MM.1S (cell line): ENCODE measurements at regions not wholly inside any gene's neighbourhood (a gene's known extent, or its start where the extent isn't known, plus 50 kb on each side); places are given as distances from the start of the nearest gene placed in this dataset.

Source experiments
- DNase-seq: peaks from one replicate; pipeline ENCODE4 v3.0.0-alpha.2; 2015
- H2AFZ ChIP-seq: fragments of 300-600 bp; sonication (generic); 2 replicates; pipeline ENCODE4 v1.6.0; 2016; ENCODE audit warnings: antibody characterized with exemption, low read length
- H3F3A ChIP-seq: fragments of 300-600 bp; sonication (generic); 2 replicates; pipeline ENCODE4 v1.6.1; 2016; ENCODE audit warnings: mild to moderate bottlenecking, antibody characterized with exemption, low read length, moderate library complexity, mixed read lengths; ENCODE audit not compliant: insufficient read depth
- H3K27ac ChIP-seq: fragments of 300-600 bp; sonication (generic); 2 replicates; pipeline ENCODE4 v1.5.1; 2016; ENCODE audit warnings: mild to moderate bottlenecking, low read length
- H3K27me3 ChIP-seq: fragments of 300-600 bp; sonication (generic); replicated peaks from 2 replicates; pipeline ENCODE4 v1.6.0; 2016; ENCODE audit warnings: low read length; ENCODE audit not compliant: insufficient read depth
- H3K36me3 ChIP-seq: fragments of 300-600 bp; sonication (generic); replicated peaks from 2 replicates; pipeline ENCODE4 v1.6.1; 2016; ENCODE audit warnings: mild to moderate bottlenecking, low read length, mixed read lengths; ENCODE audit not compliant: insufficient read depth
- H3K4me1 ChIP-seq: fragments of 300-600 bp; sonication (generic); 2 replicates; pipeline ENCODE4 v1.6.1; 2016; ENCODE audit warnings: low read length, mixed read lengths
- H3K4me2 ChIP-seq: fragments of 300-600 bp; sonication (generic); 2 replicates; pipeline ENCODE4 v1.6.0; 2016; ENCODE audit warnings: low read depth, low read length
- H3K4me3 ChIP-seq: fragments of 300-600 bp; sonication (generic); 2 replicates; pipeline ENCODE4 v1.5.1; 2016; ENCODE audit warnings: low read length, mixed read lengths
- H3K79me2 ChIP-seq: fragments of 300-600 bp; sonication (generic); 2 replicates; pipeline ENCODE4 v1.6.1; 2016; ENCODE audit warnings: mixed run types, low read length, mixed read lengths
- H3K9ac ChIP-seq: fragments of 300-600 bp; sonication (generic); 2 replicates; pipeline ENCODE4 v1.6.1; 2016; ENCODE audit warnings: low read length, mixed read lengths
- H3K9me2 ChIP-seq: fragments of 300-600 bp; sonication (generic); replicated peaks from 2 replicates; pipeline ENCODE4 v1.6.1; 2016; ENCODE audit warnings: mild to moderate bottlenecking, low read length, mixed read lengths; ENCODE audit not compliant: insufficient read depth
- H3K9me3 ChIP-seq: fragments of 300-600 bp; sonication (generic); replicated peaks from 2 replicates; pipeline ENCODE4 v1.6.1; 2016; ENCODE audit warnings: mild to moderate bottlenecking, low read length, mixed read lengths; ENCODE audit not compliant: insufficient read depth
- H4K20me1 ChIP-seq: fragments of 300-600 bp; sonication (generic); 2 replicates; pipeline ENCODE4 v1.6.1; 2016; ENCODE audit warnings: mild to moderate bottlenecking, low read length, moderate library complexity, mixed read lengths; ENCODE audit not compliant: insufficient read depth
- EZH2 ChIP-seq: fragments of 300-600 bp; sonication (generic); optimal IDR thresholded peaks from 2 replicates; pipeline ENCODE3; 2017; ENCODE audit warnings: low read depth, mild to moderate bottlenecking, antibody characterized with exemption, low read length, mixed read lengths
- EZH2phosphoT487 ChIP-seq: fragments of 300-600 bp; sonication (generic); IDR thresholded peaks from 2 replicates; pipeline ENCODE4 v1.6.1; 2018; ENCODE audit warnings: antibody characterized with exemption, low read length
- TF ChIP-seq, protein P1 (sequence below): fragments of 300-600 bp; sonication (generic); IDR thresholded peaks from 2 replicates; pipeline ENCODE4 v1.5.1; 2016; ENCODE audit warnings: antibody characterized with exemption, low read length, mixed read lengths

DNA sequence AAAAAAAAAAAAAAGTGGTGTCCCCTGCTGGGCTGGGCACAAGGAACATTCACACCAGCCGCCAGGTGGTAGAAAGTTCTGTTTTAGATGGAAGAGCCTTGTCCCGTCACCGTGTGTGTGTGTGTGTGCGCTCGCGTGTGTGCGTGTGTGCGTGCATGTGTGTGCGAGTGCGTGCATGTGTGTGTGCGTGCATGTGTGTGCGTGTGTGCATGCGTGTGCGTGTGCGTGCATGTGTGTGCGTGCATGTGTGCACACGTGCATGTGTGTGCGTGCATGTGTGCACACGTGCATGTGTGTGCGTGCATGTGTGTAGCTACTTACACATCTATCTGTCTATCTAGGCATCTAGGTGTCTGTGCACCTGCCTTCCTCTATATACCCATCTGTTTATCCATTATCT lies 491.7 kb downstream of the NPHP4 start:
- H3K79me2 ChIP-seq, result no peaks in the 10 kb centered on the region
- H3K4me2 ChIP-seq, result no peak overlapping the region
- TF ChIP-seq EZH2 (no peak), EZH2phosphoT487 (no peak)
- TF ChIP-seq, protein P1, sequence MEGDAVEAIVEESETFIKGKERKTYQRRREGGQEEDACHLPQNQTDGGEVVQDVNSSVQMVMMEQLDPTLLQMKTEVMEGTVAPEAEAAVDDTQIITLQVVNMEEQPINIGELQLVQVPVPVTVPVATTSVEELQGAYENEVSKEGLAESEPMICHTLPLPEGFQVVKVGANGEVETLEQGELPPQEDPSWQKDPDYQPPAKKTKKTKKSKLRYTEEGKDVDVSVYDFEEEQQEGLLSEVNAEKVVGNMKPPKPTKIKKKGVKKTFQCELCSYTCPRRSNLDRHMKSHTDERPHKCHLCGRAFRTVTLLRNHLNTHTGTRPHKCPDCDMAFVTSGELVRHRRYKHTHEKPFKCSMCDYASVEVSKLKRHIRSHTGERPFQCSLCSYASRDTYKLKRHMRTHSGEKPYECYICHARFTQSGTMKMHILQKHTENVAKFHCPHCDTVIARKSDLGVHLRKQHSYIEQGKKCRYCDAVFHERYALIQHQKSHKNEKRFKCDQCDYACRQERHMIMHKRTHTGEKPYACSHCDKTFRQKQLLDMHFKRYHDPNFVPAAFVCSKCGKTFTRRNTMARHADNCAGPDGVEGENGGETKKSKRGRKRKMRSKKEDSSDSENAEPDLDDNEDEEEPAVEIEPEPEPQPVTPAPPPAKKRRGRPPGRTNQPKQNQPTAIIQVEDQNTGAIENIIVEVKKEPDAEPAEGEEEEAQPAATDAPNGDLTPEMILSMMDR, result no peak

DNA sequence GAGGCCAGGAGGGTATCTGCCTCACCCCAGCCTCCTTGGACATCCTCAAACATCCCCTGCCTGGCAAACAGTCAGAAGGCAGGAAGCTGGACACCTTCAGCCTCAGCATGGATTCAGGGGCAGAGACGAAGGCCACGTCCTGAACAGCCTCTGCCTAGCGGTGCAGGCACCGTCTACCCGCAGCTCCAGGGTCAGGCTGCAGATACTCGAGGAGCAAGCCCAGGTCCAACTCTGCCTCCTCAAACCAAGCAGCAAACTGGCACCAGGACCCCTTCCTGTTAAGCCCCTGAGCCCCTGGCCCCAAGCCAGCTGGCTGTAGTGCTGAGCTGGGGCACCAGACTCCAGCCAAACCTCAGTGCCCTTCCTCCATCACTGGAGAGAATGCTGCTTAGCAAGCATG lies 494.7 kb downstream of the NPHP4 start:
- no peaks in the 10 kb centered on the region for H3K9me2 ChIP-seq
- no peak overlapping the region for H3K9ac ChIP-seq
- H3F3A ChIP-seq, result no peaks in the 10 kb centered on the region
- DNase-seq, result no peak
- TF ChIP-seq EZH2 (no peak), EZH2phosphoT487 (no peak)
- TF ChIP-seq, protein P1, result no peak
- H3K27me3 ChIP-seq, result peaks cover 90% of the 10 kb centered on the region
- H3K36me3 ChIP-seq, result no peaks in the 10 kb centered on the region
- no peaks in the 10 kb centered on the region for H3K4me1 ChIP-seq
- H3K79me2 ChIP-seq, result no peaks in the 10 kb centered on the region
- H3K4me3 ChIP-seq, result no peak overlapping the region
- H3K9me3 ChIP-seq, result no peaks in the 10 kb centered on the region
- H4K20me1 ChIP-seq, result no peaks in the 10 kb centered on the region
- H2AFZ ChIP-seq, result no peak overlapping the region
- H3K27ac ChIP-seq, result no peak overlapping the region
- no peak overlapping the region for H3K4me2 ChIP-seq

More for the DNA sequence above, 491.7 kb downstream of the NPHP4 start:
- Histone ChIP-seq H3K27me3 (peaks cover 90% of the 10 kb centered on the region), H3K4me1 (no peaks in the 10 kb centered on the region), H3K9me3 (no peaks in the 10 kb centered on the region), H3K4me3 (no peak overlapping the region), H3K9ac (no peak overlapping the region), H4K20me1 (no peaks in the 10 kb centered on the region), H3F3A (no peaks in the 10 kb centered on the region), H2AFZ (no peak overlapping the region), H3K27ac (no peak overlapping the region), H3K36me3 (no peaks in the 10 kb centered on the region), H3K9me2 (no peaks in the 10 kb centered on the region)
- DNase-seq, result no peak

DNA sequence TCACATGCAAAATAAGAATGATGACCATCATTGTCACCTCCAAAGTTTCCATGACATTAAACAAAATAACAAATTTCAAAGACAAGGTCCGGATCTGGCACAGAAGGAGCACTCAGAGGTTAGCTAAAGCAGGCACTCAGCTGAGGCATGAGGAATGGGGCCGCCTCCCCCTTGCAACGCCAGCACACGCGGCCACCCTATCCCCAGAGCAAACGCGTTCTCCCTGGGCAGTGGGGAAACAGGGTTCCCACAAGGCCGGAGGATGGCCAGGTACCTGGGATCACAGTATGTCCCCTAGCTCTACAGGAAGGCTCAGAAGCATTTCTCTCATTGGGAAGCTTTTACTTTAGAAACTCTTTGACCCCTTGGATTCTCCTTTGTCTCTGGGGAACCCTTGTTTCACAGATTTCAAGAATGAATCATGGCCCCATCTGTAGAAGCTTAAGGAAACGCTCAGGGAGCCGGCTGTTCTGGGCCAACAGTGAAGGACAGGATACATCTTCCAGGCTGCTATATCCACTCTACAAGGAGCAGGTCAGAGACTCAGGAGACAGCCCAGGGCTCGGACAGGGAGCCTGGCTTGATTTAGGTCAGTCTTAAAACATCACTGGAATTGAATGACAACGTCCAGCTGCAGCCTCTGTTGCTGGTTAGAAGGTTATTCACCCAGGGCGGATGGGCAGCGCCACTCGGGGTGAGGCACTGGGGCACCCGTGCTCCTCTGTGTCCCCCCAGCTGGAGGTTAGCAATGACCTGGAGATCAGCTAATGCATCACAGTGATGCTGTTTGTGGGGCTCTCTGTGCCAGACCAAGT lies 496.4 kb downstream of the NPHP4 start:
- TF ChIP-seq EZH2phosphoT487 (no peak), EZH2 (no peak)
- TF ChIP-seq, protein P1, result no peak
- Histone ChIP-seq H3K9me3 (no peaks in the 10 kb centered on the region), H3K36me3 (no peaks in the 10 kb centered on the region), H3K4me3 (no peak overlapping the region), H3K4me1 (no peaks in the 10 kb centered on the region), H3K27me3 (peaks cover 90% of the 10 kb centered on the region), H4K20me1 (no peaks in the 10 kb centered on the region), H3K9ac (no peak overlapping the region), H3K9me2 (no peaks in the 10 kb centered on the region), H3K27ac (no peak overlapping the region), H3K4me2 (no peak overlapping the region), H2AFZ (no peak overlapping the region), H3K79me2 (no peaks in the 10 kb centered on the region), H3F3A (no peaks in the 10 kb centered on the region)
- no peak for DNase-seq
